HepG2 (cell line): ENCODE measurements at regions not wholly inside any gene's neighbourhood (a gene's known extent, or its start where the extent isn't known, plus 50 kb on each side); places are given as distances from the start of the nearest gene placed in this dataset.

Experiments used
- ATAC-seq: fragments of 200-7000 bp; cut with Tn5 transposase; 3 replicates; pipeline ENCODE4 v1.9.1; 2020; ENCODE audit warnings: mild to moderate bottlenecking, moderate library complexity
- BruUV-seq: library from RNA; stranded (reverse); fragments of 400-500 nt; replicated peaks from 2 replicates; lab custom pipeline; 2021; lab: Mats Ljungman, UMichigan
- CTCF ChIA-PET: fragments of 300-600 bp; formaldehyde crosslinking; extraction: SDS; loops from one replicate; lab custom pipeline; 2021; ENCODE audit warnings: low total read pairs, inconsistent platforms, low intra/inter-chr PET ratio; lab: Yijun Ruan, JAX
- POLR2A ChIA-PET: fragments of 350-600 bp; sonication (Branson Sonifier 250); formaldehyde crosslinking; loops from one replicate; lab custom pipeline; 2020; ENCODE audit warnings: antibody characterized with exemption, inconsistent platforms; lab: Yijun Ruan, JAX
- DNase-seq: peaks from one replicate; pipeline ENCODE4 v3.0.0-alpha.2; 2015; ENCODE audit warnings: low spot score
- FAIRE-seq: peaks from 3 replicates; lab custom pipeline; 2011; peaks lifted over from hg19 to GRCh38; lab: Jason Lieb, UNC
- H2AFZ ChIP-seq: one replicate; pipeline ENCODE4 v1.6.1; 2011; ENCODE audit warnings: low read length, inconsistent platforms
- H3K27ac ChIP-seq: fragments of 300-600 bp; 3 replicates; pipeline ENCODE4 v1.8.0; 2011; ENCODE audit warnings: mixed run types, mild to moderate bottlenecking, mixed read lengths, low read length, inconsistent platforms; ENCODE audit not compliant: insufficient read depth; ENCODE audit errors: extremely low read length
- H3K27me3 ChIP-seq, 2 experiments: fragments of 200-600 bp in 1 of 2; 2 replicates in 1 of 2; 3 replicates in 1 of 2; pipeline versions ENCODE4 v1.6.0 to v1.8.0; 2011; ENCODE audit warnings: low read length in 2 of 2, mild to moderate bottlenecking in 2 of 2, moderate library complexity in 2 of 2, inconsistent platforms in 1 of 2; ENCODE audit not compliant: insufficient read depth in 2 of 2, control insufficient read depth in 1 of 2
- H3K36me3 ChIP-seq, 2 experiments: fragments of 200-600 bp in 1 of 2; replicated peaks in 1 of 2; 2 replicates in 1 of 2; 3 replicates in 1 of 2; pipeline versions ENCODE4 v1.5.1 to v1.8.0; 2011; ENCODE audit warnings: low read length in 2 of 2, inconsistent platforms in 1 of 2; ENCODE audit not compliant: insufficient read depth in 2 of 2, control insufficient read depth in 1 of 2
- H3K4me1 ChIP-seq: 2 replicates; pipeline ENCODE4 v1.5.1; 2012; ENCODE audit warnings: low read length, inconsistent platforms; ENCODE audit not compliant: insufficient read depth
- H3K4me2 ChIP-seq: 2 replicates; pipeline ENCODE4 v1.6.0; 2011; ENCODE audit warnings: low read depth, low read length, inconsistent platforms
- H3K4me3 ChIP-seq, 3 experiments: fragments of 200-600 bp in 1 of 3; sonication (generic), shearing (Covaris generic) in 1 of 3; replicated peaks in 1 of 3; 2 replicates each; pipeline ENCODE4 v1.5.1; 2011 to 2016; ENCODE audit warnings: low read length in 3 of 3, inconsistent platforms in 2 of 3, low read depth in 2 of 3, mild to moderate bottlenecking in 2 of 3, control low read depth in 1 of 3, mixed read lengths in 1 of 3; ENCODE audit not compliant: insufficient read depth in 1 of 3
- H3K79me2 ChIP-seq: one replicate; pipeline ENCODE4 v1.6.1; 2011; ENCODE audit warnings: low read length, inconsistent platforms; ENCODE audit not compliant: insufficient read depth
- H3K9ac ChIP-seq: 2 replicates; pipeline ENCODE4 v1.6.0; 2011; ENCODE audit warnings: mild to moderate bottlenecking, low read depth, low read length, inconsistent platforms; ENCODE audit not compliant: insufficient read depth
- H3K9me3 ChIP-seq: 2 replicates; pipeline ENCODE4 v1.5.1; 2012; ENCODE audit warnings: mild to moderate bottlenecking, low read length
- H4K20me1 ChIP-seq: 2 replicates; pipeline ENCODE4 v1.6.0; 2011; ENCODE audit warnings: inconsistent platforms, mild to moderate bottlenecking, low read length, moderate library complexity; ENCODE audit not compliant: insufficient read depth
- BCL3 ChIP-seq: sonication (generic); formaldehyde crosslinking; IDR thresholded peaks from 2 replicates; pipeline ENCODE4 v1.5.1; 2020; ENCODE audit warnings: mild to moderate bottlenecking, missing genetic modification reagents, moderate library complexity
- GABPA ChIP-seq, 2 experiments: IDR thresholded peaks; 2 replicates each; pipeline ENCODE4 v1.6.1; 2011 to 2016; ENCODE audit warnings: low read depth in 2 of 2, low read length in 1 of 2, missing biosample characterization in 1 of 2, missing genetic modification characterization in 1 of 2
- HDAC6 ChIP-seq: fragments of 200-600 bp; sonication (generic); IDR thresholded peaks from 2 replicates; pipeline ENCODE4 v1.7.0; 2017; ENCODE audit warnings: mild to moderate bottlenecking, antibody characterized with exemption, low read length, low read depth
- ISX ChIP-seq: sonication (generic); formaldehyde crosslinking; conservative IDR thresholded peaks from 2 replicates; pipeline ENCODE4 v1.5.0; 2020; ENCODE audit warnings: missing genetic modification reagents
- NR1H2 ChIP-seq: sonication (generic); formaldehyde crosslinking; IDR thresholded peaks from 2 replicates; pipeline ENCODE4 v1.8.1; 2022; ENCODE audit warnings: low read depth, missing genetic modification reagents, borderline replicate concordance
- PAWR ChIP-seq: sonication (generic); formaldehyde crosslinking; IDR thresholded peaks from 2 replicates; pipeline ENCODE4 v1.4.0; 2020; ENCODE audit warnings: missing genetic modification reagents, mild to moderate bottlenecking, borderline replicate concordance
- PRDM15 ChIP-seq: sonication (generic); formaldehyde crosslinking; IDR thresholded peaks from 2 replicates; pipeline ENCODE4 v1.4.0; 2020; ENCODE audit warnings: missing genetic modification reagents
- RBM22 ChIP-seq: fragments of 200-400 bp; formaldehyde crosslinking; optimal IDR thresholded peaks from 2 replicates; pipeline ENCODE3; 2017; ENCODE audit warnings: mild to moderate bottlenecking, low read length, moderate library complexity
- RNF219 ChIP-seq: sonication (generic); formaldehyde crosslinking; IDR thresholded peaks from 2 replicates; pipeline ENCODE4 v1.5.0; 2020; ENCODE audit warnings: mild to moderate bottlenecking, missing genetic modification reagents
- ZNF512B ChIP-seq: sonication (generic); formaldehyde crosslinking; IDR thresholded peaks from 2 replicates; pipeline ENCODE4 v1.5.1; 2020; ENCODE audit warnings: missing genetic modification reagents, mild to moderate bottlenecking, borderline replicate concordance
- ZNF605 ChIP-seq: sonication (generic); formaldehyde crosslinking; IDR thresholded peaks from 2 replicates; pipeline ENCODE4 v1.8.0; 2022; ENCODE audit warnings: mild to moderate bottlenecking, missing genetic modification reagents
- ZNF773 ChIP-seq: sonication (generic); formaldehyde crosslinking; IDR thresholded peaks from 2 replicates; pipeline ENCODE4 v1.4.0; 2020; ENCODE audit warnings: missing genetic modification reagents, borderline replicate concordance
- WGBS: methylation state at CpG from one replicate; pipeline ENCODE4 v1.1.6; 2017; ENCODE audit warnings: low lambda C conversion rate; 5-methylcytosine and 5-hydroxymethylcytosine counted together
- in situ Hi-C: cut with HindIII; loops from 2 replicates; pipeline ENCODE4 v1.10.0; 2017; ENCODE audit warnings: low pct_unique_long_range_greater_than_20kb; ENCODE audit not compliant: extremely low pct_ligation_motif_present
- intact Hi-C: fragments of 100-400 bp; cut with micrococcal nuclease; formaldehyde crosslinking; loops from one replicate; pipeline ENCODE4 v1.10.0; 2022; ENCODE audit not compliant: unreplicated experiment

GRCh38 chr2:11977766-11978524 is 231.5 kb downstream of the LPIN1 start (continued):
- no peak for TF ChIP-seq RNF219 (CRISPR knock-in tag)
- TF ChIP-seq GABPA (IDR thresholded peaks at IDR 0.05; ENCODE audit: low read depth, low read length) = no peak
- no peak for TF ChIP-seq GABPA (CRISPR knock-in tag; IDR thresholded peaks at IDR 0.05; ENCODE audit: low read depth)
- no peak for TF ChIP-seq ISX (CRISPR knock-in tag)

GRCh38 chr2:11980809-11981208 is 234.4 kb downstream of the LPIN1 start:
- no TSS peak for BruUV-seq
- peaks cover 0 to 20% of the 10 kb centered on the region in 2 experiments; a peak in 3 of 5 replicates for H3K27me3 ChIP-seq
- FAIRE-seq (no peak), ATAC-seq (no peak), DNase-seq (no peak)
- H3K4me2 ChIP-seq = no peak overlapping the region
- intact Hi-C loops = no loop called here
- no peak overlapping the region for H3K27ac ChIP-seq
- no peaks in the 10 kb centered on the region for H4K20me1 ChIP-seq
- H3K4me1 ChIP-seq = no peaks in the 10 kb centered on the region
- no peak overlapping the region for H2AFZ ChIP-seq
- H3K9me3 ChIP-seq = no peaks in the 10 kb centered on the region
- no peaks in the 10 kb centered on the region for H3K36me3 ChIP-seq
- in situ Hi-C loops = no loop called here
- H3K9ac ChIP-seq = no peak overlapping the region
- WGBS = 34% methylated on average over 9 of the region's 9 CpGs
- no peaks in the 10 kb centered on the region for H3K79me2 ChIP-seq
- ChIA-PET CTCF (no interaction called here), POLR2A (no interaction called here)
- H3K4me3 ChIP-seq = no peak overlapping the region
- TF ChIP-seq BCL3 (CRISPR knock-in tag) = no peak
- TF ChIP-seq ZNF773 (CRISPR knock-in tag) = no peak
- TF ChIP-seq ZNF605 (CRISPR knock-in tag) = no peak
- no peak for TF ChIP-seq PRDM15 (CRISPR knock-in tag)
- no peak for TF ChIP-seq HDAC6
- TF ChIP-seq NR1H2 (CRISPR knock-in tag) = no peak
- TF ChIP-seq ZNF512B = no peak
- no peak for TF ChIP-seq RBM22
- no peak for TF ChIP-seq PAWR (CRISPR knock-in tag)
